ENCODE measurements at regions not wholly inside any gene's neighbourhood (a gene's known extent, or its start where the extent isn't known, plus 50 kb on each side); places are given as distances from the start of the nearest gene placed in this dataset.

GRCh38 chr15:79529157-79529785 lies 97.1 kb downstream of the MINAR1 start:
- no peaks in the 10 kb centered on the region for H3K79me2 ChIP-seq (ENCODE audit: control insufficient read depth, insufficient read depth, low read length)
- WGBS (ENCODE audit: insufficient coverage): 87% methylated on average over 7 of the region's 8 CpGs
- no peak overlapping the region for H3K9ac ChIP-seq (ENCODE audit: low read length)
- no peaks in the 10 kb centered on the region for H3K9me3 Mint-ChIP-seq (ENCODE audit: insufficient read depth)
- intact Hi-C loops (cut with micrococcal nuclease): no loop called here
- no peak overlapping the region for H3K27ac Mint-ChIP-seq
- peaks cover 25% of the 10 kb centered on the region for H3K27me3 Mint-ChIP-seq
- POLR2A ChIA-PET: no interaction called here
- TF ChIP-seq CTCF (IDR thresholded peaks at IDR 0.05) (no peak), EZH2 (IDR thresholded peaks at IDR 0.05; ENCODE audit: borderline replicate concordance, insufficient read depth, low read depth, low read length, poor library complexity, severe bottlenecking) (no peak)
- H3K27me3 ChIP-seq (replicated peaks in 1 of 4; ENCODE audit: control extremely low read depth in 1 of 4, control insufficient read depth in 3 of 4, insufficient read depth in 4 of 4, low read length in 3 of 4): peaks cover 0 to 10% (median 1%) of the 10 kb centered on the region in 4 experiments
- no peak overlapping the region for H3K4me3 ChIP-seq (ENCODE audit: control extremely low read depth in 1 of 5, extremely low read depth in 1 of 5, insufficient read depth in 1 of 5, low read depth in 2 of 5, low read length in 4 of 5)
- H3K27ac ChIP-seq (ENCODE audit: low read length in 2 of 2): no peak overlapping the region
- no peak overlapping the region for H3K4me2 ChIP-seq (replicated peaks; ENCODE audit: low read depth, low read length, poor library complexity, severe bottlenecking)
- H4K20me1 ChIP-seq (ENCODE audit: control insufficient read depth, insufficient read depth, low read length, poor library complexity, severe bottlenecking): no peaks in the 10 kb centered on the region
- DNase-seq: no peak
- H3K36me3 ChIP-seq (replicated peaks in 1 of 2; ENCODE audit: control extremely low read depth in 1 of 2, control insufficient read depth in 1 of 2, extremely low read depth in 1 of 2, insufficient read depth in 2 of 2, low read length in 1 of 2): no peaks in the 10 kb centered on the region
- no peak for ATAC-seq (ENCODE audit: low read depth)
- H3K4me1 ChIP-seq (ENCODE audit: control insufficient read depth in 2 of 2, insufficient read depth in 2 of 2, low read length in 2 of 2): no peaks in the 10 kb centered on the region
- no peak overlapping the region for H3K4me3 Mint-ChIP-seq
- peaks cover 0 to 7% (median 0%) of the 10 kb centered on the region in 3 donors for H3K9me3 ChIP-seq (ENCODE audit: control extremely low read depth in 1 of 3, control insufficient read depth in 2 of 3, insufficient read depth in 1 of 3, low read length in 2 of 3)
- CTCF ChIA-PET: no interaction called here
- H2AFZ ChIP-seq (ENCODE audit: insufficient read depth, low read depth, low read length, poor library complexity, severe bottlenecking): no peak overlapping the region
- H3K4me1 Mint-ChIP-seq: no peaks in the 10 kb centered on the region

- H3K4me1 ChIP-seq (ENCODE audit: control insufficient read depth in 2 of 2, insufficient read depth in 2 of 2, low read length in 2 of 2): no peaks in the 10 kb centered on the region
- H3K27ac ChIP-seq (ENCODE audit: low read length in 2 of 2): no peak overlapping the region
- no peak for TF ChIP-seq CTCF (IDR thresholded peaks at IDR 0.05)
- TF ChIP-seq EZH2 (IDR thresholded peaks at IDR 0.05; ENCODE audit: borderline replicate concordance, insufficient read depth, low read depth, low read length, poor library complexity, severe bottlenecking): no peak
- H3K4me2 ChIP-seq (replicated peaks; ENCODE audit: low read depth, low read length, poor library complexity, severe bottlenecking): no peak overlapping the region
- no peak for DNase-seq
- H3K4me3 ChIP-seq (ENCODE audit: control extremely low read depth in 1 of 5, extremely low read depth in 1 of 5, insufficient read depth in 1 of 5, low read depth in 2 of 5, low read length in 4 of 5): no peak overlapping the region
- H4K20me1 ChIP-seq (ENCODE audit: control insufficient read depth, insufficient read depth, low read length, poor library complexity, severe bottlenecking): no peaks in the 10 kb centered on the region
- intact Hi-C loops (cut with micrococcal nuclease): no loop called here
- no peaks in the 10 kb centered on the region for H3K79me2 ChIP-seq (ENCODE audit: control insufficient read depth, insufficient read depth, low read length)
- no peak overlapping the region for H2AFZ ChIP-seq (ENCODE audit: insufficient read depth, low read depth, low read length, poor library complexity, severe bottlenecking)
- H3K4me1 Mint-ChIP-seq: no peaks in the 10 kb centered on the region
- no peak overlapping the region for H3K9ac ChIP-seq (ENCODE audit: low read length)
- CTCF ChIA-PET: no interaction called here
- no peaks in the 10 kb centered on the region for H3K9me3 Mint-ChIP-seq (ENCODE audit: insufficient read depth)
- 90% methylated on average over 2 of the region's 3 CpGs for WGBS (ENCODE audit: insufficient coverage)
- H3K36me3 ChIP-seq (replicated peaks in 1 of 2; ENCODE audit: control extremely low read depth in 1 of 2, control insufficient read depth in 1 of 2, extremely low read depth in 1 of 2, insufficient read depth in 2 of 2, low read length in 1 of 2): no peaks in the 10 kb centered on the region
- peaks cover 0 to 7% (median 0%) of the 10 kb centered on the region in 3 donors for H3K9me3 ChIP-seq (ENCODE audit: control extremely low read depth in 1 of 3, control insufficient read depth in 2 of 3, insufficient read depth in 1 of 3, low read length in 2 of 3)
- H3K27me3 Mint-ChIP-seq: peaks cover 10% of the 10 kb centered on the region
- ATAC-seq (ENCODE audit: low read depth): no peak
- POLR2A ChIA-PET: no interaction called here
- H3K27me3 ChIP-seq (replicated peaks in 1 of 4; ENCODE audit: control extremely low read depth in 1 of 4, control insufficient read depth in 3 of 4, insufficient read depth in 4 of 4, low read length in 3 of 4): peaks cover 0 to 4% (median 0%) of the 10 kb centered on the region in 4 experiments
- no peak overlapping the region for H3K4me3 Mint-ChIP-seq
- H3K27ac Mint-ChIP-seq: no peak overlapping the region
These were observed 103.4 kb downstream of the MINAR1 start for GRCh38 chr15:79535536-79535935.

Measured in B cell (primary cell).